ENCODE measurements at regions not wholly inside any gene's neighbourhood (a gene's known extent, or its start where the extent isn't known, plus 50 kb on each side); places are given as distances from the start of the nearest gene placed in this dataset.

DNA sequence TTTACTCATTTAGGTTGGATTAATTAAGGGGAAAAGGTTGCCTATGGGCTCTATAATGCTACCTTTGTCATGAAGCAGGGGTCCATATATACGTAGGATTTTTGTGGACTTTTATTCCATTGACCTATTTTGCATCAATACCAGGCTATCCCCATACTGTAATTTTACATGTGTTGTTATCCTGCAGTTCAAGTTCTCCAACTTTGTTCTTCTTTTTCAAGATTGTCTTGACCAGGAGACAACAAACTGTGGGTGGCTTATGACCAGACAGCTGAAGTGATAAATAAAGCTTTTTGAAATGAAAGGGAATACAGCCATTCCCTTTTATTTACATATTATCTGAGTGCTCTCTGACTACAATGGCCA lies 345.7 kb downstream of the BARHL2 start:
- TF ChIP-seq CTCF (IDR thresholded peaks at IDR 0.05; ENCODE audit: insufficient read depth, low read length) (no peak), REST (IDR thresholded peaks at IDR 0.05; ENCODE audit: insufficient replicate concordance, low read depth) (no peak), POLR2AphosphoS5 (IDR thresholded peaks at IDR 0.05; ENCODE audit: low read depth) (no peak), GABPA (IDR thresholded peaks at IDR 0.05; ENCODE audit: low read depth) (no peak)

Data from HL-60 (cell line).